ENCODE measurements at regions not wholly inside any gene's neighbourhood (a gene's known extent, or its start where the extent isn't known, plus 50 kb on each side); places are given as distances from the start of the nearest gene placed in this dataset.
"Not testable (repeated sequence)": the region's sequence is repeated elsewhere in the genome, so short reads cannot be mapped to it uniquely, and the experiment has no call there.

GRCh38 chr13:108074429-108074828, 140.9 kb downstream of the LIG4 start:
- not testable (repeated sequence) for DNase-seq

GRCh38 chr13:108070925-108071324, 144.4 kb downstream of the LIG4 start:
- DNase-seq: no peak

GRCh38 chr13:108070491-108070890, 144.8 kb downstream of the LIG4 start:
- no peak for DNase-seq

- no peak for DNase-seq
These were observed 145.7 kb downstream of the LIG4 start for GRCh38 chr13:108069521-108070210.

- not testable (repeated sequence) for DNase-seq
These were observed 151.0 kb downstream of the LIG4 start for GRCh38 chr13:108064372-108064771.

- no peak for DNase-seq
These were observed 155.2 kb downstream of the LIG4 start for GRCh38 chr13:108060111-108060510.

- no peak for DNase-seq
These were observed 159.1 kb downstream of the LIG4 start for GRCh38 chr13:108056278-108056677.

GRCh38 chr13:108049211-108049610, 166.1 kb downstream of the LIG4 start:
- DNase-seq: no peak

GRCh38 chr13:108044954-108045353, 170.4 kb downstream of the LIG4 start:
- DNase-seq: no peak

- DNase-seq: not testable (repeated sequence)
These were observed 172.5 kb downstream of the LIG4 start for GRCh38 chr13:108042866-108043265.

GRCh38 chr13:108037348-108037747, 178.0 kb downstream of the LIG4 start:
- no peak for DNase-seq

- no peak for DNase-seq
These were observed 178.9 kb downstream of the LIG4 start for GRCh38 chr13:108036411-108036932.

- DNase-seq: no peak
These were observed 180.4 kb downstream of the LIG4 start for GRCh38 chr13:108034909-108035410.

- no peak for DNase-seq
These were observed 181.3 kb downstream of the LIG4 start for GRCh38 chr13:108033800-108034707.

- DNase-seq: no peak
These were observed 183.5 kb downstream of the LIG4 start for GRCh38 chr13:108031865-108032264.

GRCh38 chr13:108030769-108031168, 184.6 kb downstream of the LIG4 start:
- no peak for DNase-seq

- no peak for DNase-seq
These were observed 188.5 kb downstream of the LIG4 start for GRCh38 chr13:108026680-108027410.

- DNase-seq: no peak
These were observed 195.3 kb downstream of the LIG4 start for GRCh38 chr13:108020027-108020426.

GRCh38 chr13:108018371-108018870, 196.9 kb downstream of the LIG4 start:
- DNase-seq: no peak

GRCh38 chr13:108006619-108007018, 208.7 kb downstream of the LIG4 start:
- DNase-seq: no peak

- no peak for DNase-seq
These were observed 210.1 kb downstream of the LIG4 start for GRCh38 chr13:108005231-108005630.

GRCh38 chr13:108003626-108004025, 211.7 kb downstream of the LIG4 start:
- peak; percentile 23 for DNase-seq

GRCh38 chr13:108000998-108001397, 214.3 kb downstream of the LIG4 start:
- DNase-seq: no peak
